ENCODE measurements at regions not wholly inside any gene's neighbourhood (a gene's known extent, or its start where the extent isn't known, plus 50 kb on each side); places are given as distances from the start of the nearest gene placed in this dataset.
"Not testable (repeated sequence)": the region's sequence is repeated elsewhere in the genome, so short reads cannot be mapped to it uniquely, and the experiment has no call there.

DNA sequence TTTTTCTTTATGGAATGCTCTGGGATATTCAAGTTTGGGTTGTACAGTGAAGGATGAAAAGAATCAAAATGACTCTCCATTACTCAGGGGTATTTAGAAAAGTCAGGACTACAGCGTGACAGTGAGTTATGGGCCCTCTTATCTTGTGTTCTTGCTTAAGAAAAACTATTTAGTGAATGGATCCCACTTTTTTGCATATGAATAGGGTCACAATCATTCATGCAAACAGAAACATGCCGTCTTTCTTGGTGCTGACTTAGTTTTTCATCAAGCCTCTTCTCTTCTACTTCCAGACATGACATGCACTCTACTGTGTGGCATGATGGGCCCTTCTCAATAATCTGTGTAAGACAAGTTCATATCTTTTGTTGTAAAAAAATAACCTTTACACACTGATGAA, 488.4 kb upstream of the MMS22L start:
- TF ChIP-seq, protein P1, sequence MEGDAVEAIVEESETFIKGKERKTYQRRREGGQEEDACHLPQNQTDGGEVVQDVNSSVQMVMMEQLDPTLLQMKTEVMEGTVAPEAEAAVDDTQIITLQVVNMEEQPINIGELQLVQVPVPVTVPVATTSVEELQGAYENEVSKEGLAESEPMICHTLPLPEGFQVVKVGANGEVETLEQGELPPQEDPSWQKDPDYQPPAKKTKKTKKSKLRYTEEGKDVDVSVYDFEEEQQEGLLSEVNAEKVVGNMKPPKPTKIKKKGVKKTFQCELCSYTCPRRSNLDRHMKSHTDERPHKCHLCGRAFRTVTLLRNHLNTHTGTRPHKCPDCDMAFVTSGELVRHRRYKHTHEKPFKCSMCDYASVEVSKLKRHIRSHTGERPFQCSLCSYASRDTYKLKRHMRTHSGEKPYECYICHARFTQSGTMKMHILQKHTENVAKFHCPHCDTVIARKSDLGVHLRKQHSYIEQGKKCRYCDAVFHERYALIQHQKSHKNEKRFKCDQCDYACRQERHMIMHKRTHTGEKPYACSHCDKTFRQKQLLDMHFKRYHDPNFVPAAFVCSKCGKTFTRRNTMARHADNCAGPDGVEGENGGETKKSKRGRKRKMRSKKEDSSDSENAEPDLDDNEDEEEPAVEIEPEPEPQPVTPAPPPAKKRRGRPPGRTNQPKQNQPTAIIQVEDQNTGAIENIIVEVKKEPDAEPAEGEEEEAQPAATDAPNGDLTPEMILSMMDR (IDR thresholded peaks at IDR 0.05; ENCODE audit: control insufficient read depth, extremely low read depth, insufficient read depth) = no peak
- DNase-seq (ENCODE audit: low read depth) = no peak
- H3K4me3 ChIP-seq (ENCODE audit: low read depth, low read length) = no peak overlapping the region

GRCh38 chr6:97775012-97775411, 492.0 kb upstream of the MMS22L start:
- no peak for DNase-seq (ENCODE audit: low read depth)
- no peak overlapping the region for H3K4me3 ChIP-seq (ENCODE audit: low read depth, low read length)
- TF ChIP-seq, protein P1 (IDR thresholded peaks at IDR 0.05; ENCODE audit: control insufficient read depth, extremely low read depth, insufficient read depth) = no peak

DNA sequence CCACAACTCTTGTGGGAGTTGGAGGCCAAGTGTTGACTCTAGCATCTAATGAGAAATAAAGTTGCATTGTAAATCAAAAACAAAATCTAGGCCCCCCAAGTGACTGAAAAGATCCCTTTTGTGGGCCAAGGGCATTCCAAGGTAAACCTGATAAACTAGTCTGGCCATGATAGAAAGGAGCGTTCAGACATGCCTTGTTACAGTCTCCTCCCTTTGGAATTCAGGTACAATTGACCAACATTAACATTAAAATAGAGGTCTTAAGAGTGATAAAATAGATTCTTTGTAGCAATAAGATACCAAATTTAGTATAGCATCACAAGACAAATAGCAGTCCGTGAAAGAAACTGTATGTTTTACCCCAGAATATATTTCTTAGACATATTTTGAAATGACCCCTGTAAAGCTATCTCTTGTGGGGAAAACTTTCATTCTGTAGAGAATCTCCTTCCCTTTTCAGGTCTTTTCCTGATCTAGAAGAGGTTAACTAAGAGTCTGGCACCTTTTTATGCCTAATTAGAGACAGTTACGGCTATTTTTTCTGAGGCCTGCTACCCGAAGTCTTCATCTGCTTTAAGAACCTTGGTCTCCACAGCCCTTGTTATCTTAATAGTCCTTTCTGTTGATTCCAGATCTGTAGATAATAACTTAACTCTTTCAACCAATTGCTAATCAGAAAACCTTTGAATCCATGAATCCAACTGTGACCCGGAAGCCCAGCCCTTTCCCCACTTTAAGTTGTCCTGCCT, 495.4 kb upstream of the MMS22L start:
- no peak for DNase-seq (ENCODE audit: low read depth)
- TF ChIP-seq, protein P1 (IDR thresholded peaks at IDR 0.05; ENCODE audit: control insufficient read depth, extremely low read depth, insufficient read depth) = no peak
- no peak overlapping the region for H3K4me3 ChIP-seq (ENCODE audit: low read depth, low read length)

- H3K4me3 ChIP-seq (ENCODE audit: low read depth, low read length); DNase-seq (ENCODE audit: low read depth): not testable (repeated sequence)
These were observed 496.2 kb upstream of the MMS22L start for GRCh38 chr6:97779039-97779766.

GRCh38 chr6:97790926-97791590, 508.0 kb upstream of the MMS22L start:
- no peak overlapping the region for H3K4me3 ChIP-seq (ENCODE audit: low read depth, low read length)
- TF ChIP-seq, protein P1 (IDR thresholded peaks at IDR 0.05; ENCODE audit: control insufficient read depth, extremely low read depth, insufficient read depth) = no peak
- no peak for DNase-seq (ENCODE audit: low read depth)

- no peak for DNase-seq (ENCODE audit: low read depth)
- H3K4me3 ChIP-seq (ENCODE audit: low read depth, low read length) = no peak overlapping the region
- TF ChIP-seq, protein P1 (IDR thresholded peaks at IDR 0.05; ENCODE audit: control insufficient read depth, extremely low read depth, insufficient read depth) = no peak
These were observed 522.6 kb upstream of the MMS22L start for GRCh38 chr6:97805596-97805995.

GRCh38 chr6:97812940-97813339, 529.9 kb upstream of the MMS22L start:
- H3K4me3 ChIP-seq (ENCODE audit: low read depth, low read length) = no peak overlapping the region
- TF ChIP-seq, protein P1 (IDR thresholded peaks at IDR 0.05; ENCODE audit: control insufficient read depth, extremely low read depth, insufficient read depth) = no peak
- DNase-seq (ENCODE audit: low read depth) = no peak
